Keratinocyte (primary cell): ENCODE measurements at regions not wholly inside any gene's neighbourhood (a gene's known extent, or its start where the extent isn't known, plus 50 kb on each side); places are given as distances from the start of the nearest gene placed in this dataset.

Experiments
- DNase-seq: peaks from one replicate; pipeline ENCODE4 v3.0.0-alpha.2; 2011; ENCODE audit warnings: low read depth, missing footprints, low spot score
- FAIRE-seq: peaks from 2 replicates; lab custom pipeline; 2011; peaks lifted over from hg19 to GRCh38; lab: Jason Lieb, UNC
- H2AFZ ChIP-seq: 2 replicates; pipeline ENCODE4 v1.6.0; 2012; ENCODE audit warnings: low read length, control low read depth, inconsistent platforms; ENCODE audit not compliant: control insufficient read depth
- H3K27ac ChIP-seq: 2 replicates; pipeline ENCODE4 v1.5.1; 2011; ENCODE audit warnings: low read length; ENCODE audit not compliant: control insufficient read depth, insufficient read depth
- H3K27me3 ChIP-seq: 3 replicates; pipeline ENCODE4 v1.6.0; 2011; ENCODE audit warnings: low read length; ENCODE audit not compliant: control insufficient read depth, insufficient read depth; ENCODE audit errors: extremely low read depth
- H3K36me3 ChIP-seq, 2 experiments: 2 replicates in 1 of 2; 3 replicates in 1 of 2; pipeline ENCODE4 v1.5.1; 2011; ENCODE audit warnings: low read length in 2 of 2, mild to moderate bottlenecking in 1 of 2; ENCODE audit not compliant: control insufficient read depth in 2 of 2, insufficient read depth in 2 of 2; ENCODE audit errors: extremely low read depth in 1 of 2
- H3K4me1 ChIP-seq: 3 replicates; pipeline ENCODE4 v1.5.1; 2011; ENCODE audit warnings: low read length; ENCODE audit not compliant: control insufficient read depth, insufficient read depth; ENCODE audit errors: extremely low read depth
- H3K4me2 ChIP-seq: 3 replicates; pipeline ENCODE4 v1.6.0; 2011; ENCODE audit warnings: low read depth, low read length; ENCODE audit not compliant: control insufficient read depth, insufficient read depth; ENCODE audit errors: extremely low read depth
- H3K4me3 ChIP-seq, 3 experiments: fragments of 200-600 bp in 1 of 3; sonication (generic) in 1 of 3; 2 replicates in 2 of 3; 3 replicates in 1 of 3; pipeline ENCODE4 v1.5.1; 2011 to 2016; ENCODE audit warnings: low read length in 3 of 3, mild to moderate bottlenecking in 3 of 3, control low read depth in 2 of 3, inconsistent platforms in 1 of 3, low read depth in 1 of 3, mixed read lengths in 1 of 3, mixed run types in 1 of 3, moderate library complexity in 1 of 3; ENCODE audit not compliant: control insufficient read depth in 2 of 3, insufficient read depth in 2 of 3; ENCODE audit errors: extremely low read depth in 1 of 3
- H3K79me2 ChIP-seq: 2 replicates; pipeline ENCODE4 v1.6.0; 2012; ENCODE audit warnings: low read length; ENCODE audit not compliant: control insufficient read depth, insufficient read depth
- H3K9ac ChIP-seq: 3 replicates; pipeline ENCODE4 v1.6.0; 2011; ENCODE audit warnings: low read length; ENCODE audit not compliant: control insufficient read depth, insufficient read depth; ENCODE audit errors: extremely low read depth
- H3K9me1 ChIP-seq: 3 replicates; pipeline ENCODE4 v1.6.0; 2011; ENCODE audit warnings: low read length; ENCODE audit not compliant: control insufficient read depth, insufficient read depth; ENCODE audit errors: extremely low read depth
- H3K9me3 ChIP-seq: 2 replicates; pipeline ENCODE4 v1.5.1; 2012; ENCODE audit warnings: low read depth, low read length; ENCODE audit not compliant: control insufficient read depth
- H4K20me1 ChIP-seq: 3 replicates; pipeline ENCODE4 v1.6.0; 2011; ENCODE audit warnings: low read length; ENCODE audit not compliant: control insufficient read depth, insufficient read depth; ENCODE audit errors: extremely low read depth
- CTCF ChIP-seq, 3 experiments: IDR thresholded peaks in 1 of 3; conservative IDR thresholded peaks in 1 of 3; optimal IDR thresholded peaks in 1 of 3; 2 replicates in 2 of 3; 3 replicates in 1 of 3; pipeline versions ENCODE3 to v1.5.1; 2011; ENCODE audit warnings: low read length in 3 of 3, mild to moderate bottlenecking in 3 of 3, moderate library complexity in 2 of 3, control low read depth in 1 of 3, inconsistent platforms in 1 of 3; ENCODE audit not compliant: insufficient read depth in 2 of 3; ENCODE audit errors: extremely low read depth in 1 of 3
- EZH2 ChIP-seq: IDR thresholded peaks from one replicate; pipeline ENCODE4 v1.6.1; 2012; ENCODE audit warnings: inconsistent platforms, mild to moderate bottlenecking, low read length, moderate library complexity
- dilution Hi-C: fragments of 300-500 bp; cut with MboI; formaldehyde crosslinking; loops from one replicate; pipeline ENCODE4 v1.7.0; 2020; ENCODE audit warnings: low sequenced_read_pairs; ENCODE audit not compliant: extremely low pct_ligation_motif_present

GRCh38 chr13:106047859-106048258, 487.6 kb downstream of the EFNB2 start:
- no peaks in the 10 kb centered on the region for H4K20me1 ChIP-seq
- H3K9ac ChIP-seq, result no peak overlapping the region
- no peak overlapping the region for H3K27ac ChIP-seq
- FAIRE-seq, result no peak
- dilution Hi-C loops, result no loop called here
- no peak overlapping the region for H2AFZ ChIP-seq
- no peak for TF ChIP-seq CTCF (optimal IDR thresholded peaks at IDR 0.05 in 1 of 3, IDR thresholded peaks at IDR 0.05 in 1 of 3, conservative IDR thresholded peaks at IDR 0.05 in 1 of 3; ENCODE audit: extremely low read depth in 1 of 3, insufficient read depth in 2 of 3, low read length in 3 of 3)
- TF ChIP-seq EZH2, result no peak
- no peak overlapping the region for H3K4me2 ChIP-seq
- H3K79me2 ChIP-seq, result no peaks in the 10 kb centered on the region
- H3K27me3 ChIP-seq, result no peaks in the 10 kb centered on the region
- no peaks in the 10 kb centered on the region for H3K9me3 ChIP-seq
- H3K4me3 ChIP-seq, result no peak overlapping the region
- no peak for DNase-seq
- no peaks in the 10 kb centered on the region for H3K9me1 ChIP-seq
- no peaks in the 10 kb centered on the region for H3K4me1 ChIP-seq
- H3K36me3 ChIP-seq, result no peaks in the 10 kb centered on the region

- Histone ChIP-seq H3K9me3 (no peaks in the 10 kb centered on the region), H3K27ac (no peak overlapping the region), H3K4me3 (no peak overlapping the region), H4K20me1 (no peaks in the 10 kb centered on the region), H3K27me3 (no peaks in the 10 kb centered on the region), H3K4me2 (no peak overlapping the region), H3K36me3 (no peaks in the 10 kb centered on the region), H3K9me1 (no peaks in the 10 kb centered on the region), H3K4me1 (no peaks in the 10 kb centered on the region), H3K79me2 (no peaks in the 10 kb centered on the region), H3K9ac (no peak overlapping the region), H2AFZ (no peak overlapping the region)
- no peak for DNase-seq
- TF ChIP-seq CTCF (optimal IDR thresholded peaks at IDR 0.05 in 1 of 3, IDR thresholded peaks at IDR 0.05 in 1 of 3, conservative IDR thresholded peaks at IDR 0.05 in 1 of 3; ENCODE audit: extremely low read depth in 1 of 3, insufficient read depth in 2 of 3, low read length in 3 of 3) (no peak), EZH2 (no peak)
- no peak for FAIRE-seq
- dilution Hi-C loops, result no loop called here
Observed at GRCh38 chr13:106042996-106043581, 492.4 kb downstream of the EFNB2 start.
